ENCODE measurements at regions not wholly inside any gene's neighbourhood (a gene's known extent, or its start where the extent isn't known, plus 50 kb on each side); places are given as distances from the start of the nearest gene placed in this dataset.

DNA sequence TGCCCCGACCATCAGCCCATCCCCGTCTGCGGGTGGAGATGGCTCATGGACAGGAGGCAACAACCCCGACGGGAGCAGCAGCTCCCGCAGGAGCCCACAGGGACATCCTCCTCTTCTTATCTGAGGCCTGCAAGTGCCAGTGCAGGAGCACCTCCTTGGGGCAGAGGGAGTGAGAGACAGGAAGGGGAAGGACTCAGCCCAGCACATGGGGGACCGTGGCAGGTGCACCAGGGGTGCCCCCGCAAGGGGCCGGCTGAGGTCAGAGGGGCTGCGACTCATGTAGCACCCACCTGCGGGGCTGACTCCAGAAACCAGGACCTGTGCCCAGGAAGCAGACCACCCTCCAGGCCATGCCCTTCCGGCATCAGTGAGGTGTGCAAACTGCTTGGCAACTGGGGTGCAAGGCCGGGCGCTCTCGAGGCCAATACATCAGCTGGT, 259.8 kb upstream of the ADAMTS16 start:
- Histone ChIP-seq H2AFZ (no peak overlapping the region), H3K27ac (ENCODE audit: low read depth) (no peak overlapping the region), H3K27me3 (ENCODE audit: insufficient read depth) (no peaks in the 10 kb centered on the region), H4K20me1 (replicated peaks; ENCODE audit: insufficient read depth) (no peaks in the 10 kb centered on the region), H3K4me3 (no peak overlapping the region), H3K9me2 (ENCODE audit: insufficient read depth) (no peaks in the 10 kb centered on the region), H3F3A (replicated peaks; ENCODE audit: low read depth) (no peaks in the 10 kb centered on the region), H3K79me2 (replicated peaks; ENCODE audit: insufficient read depth) (no peaks in the 10 kb centered on the region), H3K4me2 (no peak overlapping the region), H3K36me3 (ENCODE audit: insufficient read depth) (no peaks in the 10 kb centered on the region), H3K4me1 (ENCODE audit: insufficient read depth) (no peaks in the 10 kb centered on the region)
- Mint-ChIP-seq H3K36me3 (ENCODE audit: low read depth) (no peaks in the 10 kb centered on the region), H3K9me3 (no peaks in the 10 kb centered on the region), H3K4me3 (no peak overlapping the region), H3K27me3 (ENCODE audit: insufficient read depth, low read depth, poor library complexity) (peaks cover 2% of the 10 kb centered on the region), H3K27ac (no peak overlapping the region), H3K4me1 (peaks cover 4% of the 10 kb centered on the region; the same call in 1 of the 3 replicates)
- DNase-seq (ENCODE audit: low spot score) (peak; percentile 17), ATAC-seq (peak; percentile 58)
- TF ChIP-seq STAT1 (IDR thresholded peaks at IDR 0.05; ENCODE audit: unreplicated experiment): no peak
- TF ChIP-seq, protein P1, sequence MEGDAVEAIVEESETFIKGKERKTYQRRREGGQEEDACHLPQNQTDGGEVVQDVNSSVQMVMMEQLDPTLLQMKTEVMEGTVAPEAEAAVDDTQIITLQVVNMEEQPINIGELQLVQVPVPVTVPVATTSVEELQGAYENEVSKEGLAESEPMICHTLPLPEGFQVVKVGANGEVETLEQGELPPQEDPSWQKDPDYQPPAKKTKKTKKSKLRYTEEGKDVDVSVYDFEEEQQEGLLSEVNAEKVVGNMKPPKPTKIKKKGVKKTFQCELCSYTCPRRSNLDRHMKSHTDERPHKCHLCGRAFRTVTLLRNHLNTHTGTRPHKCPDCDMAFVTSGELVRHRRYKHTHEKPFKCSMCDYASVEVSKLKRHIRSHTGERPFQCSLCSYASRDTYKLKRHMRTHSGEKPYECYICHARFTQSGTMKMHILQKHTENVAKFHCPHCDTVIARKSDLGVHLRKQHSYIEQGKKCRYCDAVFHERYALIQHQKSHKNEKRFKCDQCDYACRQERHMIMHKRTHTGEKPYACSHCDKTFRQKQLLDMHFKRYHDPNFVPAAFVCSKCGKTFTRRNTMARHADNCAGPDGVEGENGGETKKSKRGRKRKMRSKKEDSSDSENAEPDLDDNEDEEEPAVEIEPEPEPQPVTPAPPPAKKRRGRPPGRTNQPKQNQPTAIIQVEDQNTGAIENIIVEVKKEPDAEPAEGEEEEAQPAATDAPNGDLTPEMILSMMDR (conservative IDR thresholded peaks at IDR 0.05; ENCODE audit: low read depth in 2 of 2): 0 out of 4 replicates have a peak, but pooled peaks of 1 of the 2 experiments have one; percentile 15
- TF ChIP-seq, protein P2, sequence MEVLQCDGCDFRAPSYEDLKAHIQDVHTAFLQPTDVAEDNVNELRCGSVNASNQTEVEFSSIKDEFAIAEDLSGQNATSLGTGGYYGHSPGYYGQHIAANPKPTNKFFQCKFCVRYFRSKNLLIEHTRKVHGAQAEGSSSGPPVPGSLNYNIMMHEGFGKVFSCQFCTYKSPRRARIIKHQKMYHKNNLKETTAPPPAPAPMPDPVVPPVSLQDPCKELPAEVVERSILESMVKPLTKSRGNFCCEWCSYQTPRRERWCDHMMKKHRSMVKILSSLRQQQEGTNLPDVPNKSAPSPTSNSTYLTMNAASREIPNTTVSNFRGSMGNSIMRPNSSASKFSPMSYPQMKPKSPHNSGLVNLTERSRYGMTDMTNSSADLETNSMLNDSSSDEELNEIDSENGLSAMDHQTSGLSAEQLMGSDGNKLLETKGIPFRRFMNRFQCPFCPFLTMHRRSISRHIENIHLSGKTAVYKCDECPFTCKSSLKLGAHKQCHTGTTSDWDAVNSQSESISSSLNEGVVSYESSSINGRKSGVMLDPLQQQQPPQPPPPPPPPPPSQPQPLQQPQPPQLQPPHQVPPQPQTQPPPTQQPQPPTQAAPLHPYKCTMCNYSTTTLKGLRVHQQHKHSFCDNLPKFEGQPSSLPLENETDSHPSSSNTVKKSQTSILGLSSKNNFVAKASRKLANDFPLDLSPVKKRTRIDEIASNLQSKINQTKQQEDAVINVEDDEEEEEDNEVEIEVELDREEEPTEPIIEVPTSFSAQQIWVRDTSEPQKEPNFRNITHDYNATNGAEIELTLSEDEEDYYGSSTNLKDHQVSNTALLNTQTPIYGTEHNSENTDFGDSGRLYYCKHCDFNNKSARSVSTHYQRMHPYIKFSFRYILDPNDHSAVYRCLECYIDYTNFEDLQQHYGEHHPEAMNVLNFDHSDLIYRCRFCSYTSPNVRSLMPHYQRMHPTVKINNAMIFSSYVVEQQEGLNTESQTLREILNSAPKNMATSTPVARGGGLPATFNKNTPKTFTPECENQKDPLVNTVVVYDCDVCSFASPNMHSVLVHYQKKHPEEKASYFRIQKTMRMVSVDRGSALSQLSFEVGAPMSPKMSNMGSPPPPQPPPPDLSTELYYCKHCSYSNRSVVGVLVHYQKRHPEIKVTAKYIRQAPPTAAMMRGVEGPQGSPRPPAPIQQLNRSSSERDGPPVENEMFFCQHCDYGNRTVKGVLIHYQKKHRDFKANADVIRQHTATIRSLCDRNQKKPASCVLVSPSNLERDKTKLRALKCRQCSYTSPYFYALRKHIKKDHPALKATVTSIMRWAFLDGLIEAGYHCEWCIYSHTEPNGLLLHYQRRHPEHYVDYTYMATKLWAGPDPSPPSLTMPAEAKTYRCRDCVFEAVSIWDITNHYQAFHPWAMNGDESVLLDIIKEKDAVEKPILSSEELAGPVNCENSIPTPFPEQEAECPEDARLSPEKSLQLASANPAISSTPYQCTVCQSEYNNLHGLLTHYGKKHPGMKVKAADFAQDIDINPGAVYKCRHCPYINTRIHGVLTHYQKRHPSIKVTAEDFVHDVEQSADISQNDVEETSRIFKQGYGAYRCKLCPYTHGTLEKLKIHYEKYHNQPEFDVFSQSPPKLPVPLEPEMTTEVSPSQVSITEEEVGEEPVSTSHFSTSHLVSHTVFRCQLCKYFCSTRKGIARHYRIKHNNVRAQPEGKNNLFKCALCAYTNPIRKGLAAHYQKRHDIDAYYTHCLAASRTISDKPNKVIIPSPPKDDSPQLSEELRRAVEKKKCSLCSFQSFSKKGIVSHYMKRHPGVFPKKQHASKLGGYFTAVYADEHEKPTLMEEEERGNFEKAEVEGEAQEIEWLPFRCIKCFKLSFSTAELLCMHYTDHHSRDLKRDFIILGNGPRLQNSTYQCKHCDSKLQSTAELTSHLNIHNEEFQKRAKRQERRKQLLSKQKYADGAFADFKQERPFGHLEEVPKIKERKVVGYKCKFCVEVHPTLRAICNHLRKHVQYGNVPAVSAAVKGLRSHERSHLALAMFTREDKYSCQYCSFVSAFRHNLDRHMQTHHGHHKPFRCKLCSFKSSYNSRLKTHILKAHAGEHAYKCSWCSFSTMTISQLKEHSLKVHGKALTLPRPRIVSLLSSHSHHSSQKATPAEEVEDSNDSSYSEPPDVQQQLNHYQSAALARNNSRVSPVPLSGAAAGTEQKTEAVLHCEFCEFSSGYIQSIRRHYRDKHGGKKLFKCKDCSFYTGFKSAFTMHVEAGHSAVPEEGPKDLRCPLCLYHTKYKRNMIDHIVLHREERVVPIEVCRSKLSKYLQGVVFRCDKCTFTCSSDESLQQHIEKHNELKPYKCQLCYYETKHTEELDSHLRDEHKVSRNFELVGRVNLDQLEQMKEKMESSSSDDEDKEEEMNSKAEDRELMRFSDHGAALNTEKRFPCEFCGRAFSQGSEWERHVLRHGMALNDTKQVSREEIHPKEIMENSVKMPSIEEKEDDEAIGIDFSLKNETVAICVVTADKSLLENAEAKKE (CRISPR knock-in tag; IDR thresholded peaks at IDR 0.05): no peak
- TF ChIP-seq ZNF114 (CRISPR knock-in tag; IDR thresholded peaks at IDR 0.05): no peak
- TF ChIP-seq CREB1 (CRISPR knock-in tag; IDR thresholded peaks at IDR 0.05; ENCODE audit: low read depth): no peak

Measured in GM23338 (cell line).